Panc1 (cell line): ENCODE measurements at regions not wholly inside any gene's neighbourhood (a gene's known extent, or its start where the extent isn't known, plus 50 kb on each side); places are given as distances from the start of the nearest gene placed in this dataset.
"Not testable (repeated sequence)": the region's sequence is repeated elsewhere in the genome, so short reads cannot be mapped to it uniquely, and the experiment has no call there.

Source experiments
- POLR2AphosphoS5 ChIP-seq: IDR thresholded peaks from 2 replicates; pipeline ENCODE4 v1.6.1; 2012; ENCODE audit warnings: mild to moderate bottlenecking, low read depth, low read length, moderate library complexity
- SIN3A ChIP-seq: IDR thresholded peaks from 2 replicates; pipeline ENCODE4 v1.6.1; 2012; ENCODE audit warnings: low read depth, mild to moderate bottlenecking, low read length, moderate library complexity, borderline replicate concordance; ENCODE audit not compliant: insufficient read depth
- TF ChIP-seq, protein P1 (sequence below): fragments of 450-650 bp; IDR thresholded peaks from 2 replicates; pipeline ENCODE4 v1.5.1; 2017; ENCODE audit warnings: mild to moderate bottlenecking

DNA sequence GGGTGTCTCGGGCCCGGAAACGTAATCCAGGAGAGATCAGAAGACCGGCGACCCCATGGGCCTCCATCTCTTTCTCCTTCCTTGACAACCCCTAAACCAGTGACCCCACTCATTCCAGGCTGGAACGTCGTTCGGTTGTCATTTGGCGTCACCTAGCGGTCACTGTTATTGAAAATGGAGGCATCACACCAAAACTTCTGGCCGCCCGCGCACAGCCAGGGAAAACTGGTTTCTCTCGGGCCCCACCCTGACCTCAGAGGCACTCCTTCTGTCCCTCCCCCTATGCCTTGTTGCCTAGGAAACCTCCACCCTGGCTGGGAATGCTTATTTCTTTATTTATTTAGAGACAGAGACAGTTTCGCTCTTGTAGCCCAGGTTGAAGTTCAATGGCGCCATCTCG lies 2327.3 kb upstream of the TPTE start:
- TF ChIP-seq, protein P1, sequence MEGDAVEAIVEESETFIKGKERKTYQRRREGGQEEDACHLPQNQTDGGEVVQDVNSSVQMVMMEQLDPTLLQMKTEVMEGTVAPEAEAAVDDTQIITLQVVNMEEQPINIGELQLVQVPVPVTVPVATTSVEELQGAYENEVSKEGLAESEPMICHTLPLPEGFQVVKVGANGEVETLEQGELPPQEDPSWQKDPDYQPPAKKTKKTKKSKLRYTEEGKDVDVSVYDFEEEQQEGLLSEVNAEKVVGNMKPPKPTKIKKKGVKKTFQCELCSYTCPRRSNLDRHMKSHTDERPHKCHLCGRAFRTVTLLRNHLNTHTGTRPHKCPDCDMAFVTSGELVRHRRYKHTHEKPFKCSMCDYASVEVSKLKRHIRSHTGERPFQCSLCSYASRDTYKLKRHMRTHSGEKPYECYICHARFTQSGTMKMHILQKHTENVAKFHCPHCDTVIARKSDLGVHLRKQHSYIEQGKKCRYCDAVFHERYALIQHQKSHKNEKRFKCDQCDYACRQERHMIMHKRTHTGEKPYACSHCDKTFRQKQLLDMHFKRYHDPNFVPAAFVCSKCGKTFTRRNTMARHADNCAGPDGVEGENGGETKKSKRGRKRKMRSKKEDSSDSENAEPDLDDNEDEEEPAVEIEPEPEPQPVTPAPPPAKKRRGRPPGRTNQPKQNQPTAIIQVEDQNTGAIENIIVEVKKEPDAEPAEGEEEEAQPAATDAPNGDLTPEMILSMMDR, result not testable (repeated sequence)
- not testable (repeated sequence) for TF ChIP-seq SIN3A, POLR2AphosphoS5
